RWPE1 (cell line): ENCODE measurements at regions not wholly inside any gene's neighbourhood (a gene's known extent, or its start where the extent isn't known, plus 50 kb on each side); places are given as distances from the start of the nearest gene placed in this dataset.

Source experiments
- CTCF ChIA-PET: fragments of 350-600 bp; sonication (Branson Sonifier 250); formaldehyde crosslinking; extraction: SDS; loops from one replicate; lab custom pipeline; 2021; lab: Yijun Ruan, JAX
- POLR2A ChIA-PET: fragments of 400-600 bp; formaldehyde crosslinking; extraction: SDS; loops from one replicate; lab custom pipeline; 2020; ENCODE audit warnings: antibody characterized with exemption; ENCODE audit not compliant: low non-redundant PET; lab: Yijun Ruan, JAX
- DNase-seq: peaks from one replicate; pipeline ENCODE4 v3.0.0; 2012; ENCODE audit warnings: low spot score
- H3K27ac ChIP-seq: fragments of 450-650 bp; 2 replicates; pipeline ENCODE4 v1.5.1; 2017
- TF ChIP-seq, protein P1 (sequence below): fragments of 450-650 bp; conservative IDR thresholded peaks from 2 replicates; pipeline ENCODE4 v1.5.1; 2017; ENCODE audit warnings: low read depth, mild to moderate bottlenecking

DNA sequence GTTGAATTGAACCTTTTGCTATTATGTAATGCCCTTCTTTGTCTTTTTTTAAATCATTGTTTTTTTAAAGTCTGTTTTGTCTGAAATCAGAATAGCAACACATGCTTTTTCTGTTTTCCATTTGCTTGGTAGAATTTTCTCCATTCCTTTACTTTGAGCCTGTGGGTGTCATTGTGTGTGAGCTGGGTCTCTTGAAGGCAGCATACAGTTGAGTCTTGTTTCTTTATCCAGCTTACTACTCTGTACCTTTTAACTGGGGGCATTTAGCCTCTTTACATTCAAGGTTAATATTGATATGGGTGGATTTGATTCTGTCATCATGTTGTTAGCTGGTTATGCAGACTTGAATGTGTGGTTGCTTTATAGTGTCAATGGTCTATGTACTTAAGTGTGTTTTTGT, 292.0 kb downstream of the MAP2K4 start:
- TF ChIP-seq, protein P1, sequence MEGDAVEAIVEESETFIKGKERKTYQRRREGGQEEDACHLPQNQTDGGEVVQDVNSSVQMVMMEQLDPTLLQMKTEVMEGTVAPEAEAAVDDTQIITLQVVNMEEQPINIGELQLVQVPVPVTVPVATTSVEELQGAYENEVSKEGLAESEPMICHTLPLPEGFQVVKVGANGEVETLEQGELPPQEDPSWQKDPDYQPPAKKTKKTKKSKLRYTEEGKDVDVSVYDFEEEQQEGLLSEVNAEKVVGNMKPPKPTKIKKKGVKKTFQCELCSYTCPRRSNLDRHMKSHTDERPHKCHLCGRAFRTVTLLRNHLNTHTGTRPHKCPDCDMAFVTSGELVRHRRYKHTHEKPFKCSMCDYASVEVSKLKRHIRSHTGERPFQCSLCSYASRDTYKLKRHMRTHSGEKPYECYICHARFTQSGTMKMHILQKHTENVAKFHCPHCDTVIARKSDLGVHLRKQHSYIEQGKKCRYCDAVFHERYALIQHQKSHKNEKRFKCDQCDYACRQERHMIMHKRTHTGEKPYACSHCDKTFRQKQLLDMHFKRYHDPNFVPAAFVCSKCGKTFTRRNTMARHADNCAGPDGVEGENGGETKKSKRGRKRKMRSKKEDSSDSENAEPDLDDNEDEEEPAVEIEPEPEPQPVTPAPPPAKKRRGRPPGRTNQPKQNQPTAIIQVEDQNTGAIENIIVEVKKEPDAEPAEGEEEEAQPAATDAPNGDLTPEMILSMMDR: no peak
- ChIA-PET POLR2A (no interaction called here), CTCF (interaction anchor here (0.7 kb wide), 1 partner anchor 22 kb away, joined by 3 read pairs; no protein-coding TSS in a partner anchor)
- H3K27ac ChIP-seq: no peak overlapping the region
- no peak for DNase-seq

DNA sequence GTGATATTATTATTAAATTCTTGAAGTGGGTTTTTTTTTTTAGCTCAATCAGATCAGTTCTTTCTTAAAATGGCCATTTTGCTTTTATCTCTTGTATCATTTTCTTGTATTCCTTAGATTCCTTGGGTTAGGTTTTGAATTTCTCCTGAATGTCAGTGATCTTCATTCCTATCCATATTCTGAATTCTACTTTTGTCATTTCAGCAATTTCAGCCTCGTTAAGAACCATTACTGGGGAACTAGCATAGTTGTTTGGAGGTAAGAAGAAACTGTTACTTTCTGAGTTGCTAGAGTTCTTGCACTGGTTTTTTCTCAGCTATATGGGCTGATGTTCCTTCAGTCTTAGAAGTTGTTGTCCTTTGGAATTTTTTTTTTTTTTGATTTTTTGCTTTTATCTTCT, 293.1 kb downstream of the MAP2K4 start:
- CTCF ChIA-PET: no interaction called here
- no peak for DNase-seq
- no peak overlapping the region for H3K27ac ChIP-seq
- TF ChIP-seq, protein P1: no peak
- POLR2A ChIA-PET: no interaction called here

DNA sequence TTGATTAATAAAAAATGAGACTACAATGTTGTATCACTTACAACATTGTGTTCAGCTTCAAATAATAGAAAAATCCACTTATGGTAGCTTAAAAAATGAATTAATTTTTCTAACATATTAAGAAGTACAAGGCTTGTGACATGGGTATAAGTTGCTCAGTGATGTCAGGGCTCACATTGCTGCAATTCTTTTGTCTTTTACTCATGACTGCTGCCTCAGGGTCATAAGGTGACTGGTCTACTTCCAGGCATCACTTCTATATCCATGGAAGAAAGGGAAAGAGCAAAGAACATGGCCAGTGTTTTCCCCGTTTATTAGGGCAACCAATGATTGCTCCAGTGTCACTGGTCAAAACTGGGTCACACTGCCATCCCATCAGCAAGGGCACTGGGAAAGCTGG, 295.3 kb downstream of the MAP2K4 start:
- H3K27ac ChIP-seq: no peak overlapping the region
- CTCF ChIA-PET: no interaction called here
- no peak for DNase-seq
- POLR2A ChIA-PET: no interaction called here
- TF ChIP-seq, protein P1: no peak

DNA sequence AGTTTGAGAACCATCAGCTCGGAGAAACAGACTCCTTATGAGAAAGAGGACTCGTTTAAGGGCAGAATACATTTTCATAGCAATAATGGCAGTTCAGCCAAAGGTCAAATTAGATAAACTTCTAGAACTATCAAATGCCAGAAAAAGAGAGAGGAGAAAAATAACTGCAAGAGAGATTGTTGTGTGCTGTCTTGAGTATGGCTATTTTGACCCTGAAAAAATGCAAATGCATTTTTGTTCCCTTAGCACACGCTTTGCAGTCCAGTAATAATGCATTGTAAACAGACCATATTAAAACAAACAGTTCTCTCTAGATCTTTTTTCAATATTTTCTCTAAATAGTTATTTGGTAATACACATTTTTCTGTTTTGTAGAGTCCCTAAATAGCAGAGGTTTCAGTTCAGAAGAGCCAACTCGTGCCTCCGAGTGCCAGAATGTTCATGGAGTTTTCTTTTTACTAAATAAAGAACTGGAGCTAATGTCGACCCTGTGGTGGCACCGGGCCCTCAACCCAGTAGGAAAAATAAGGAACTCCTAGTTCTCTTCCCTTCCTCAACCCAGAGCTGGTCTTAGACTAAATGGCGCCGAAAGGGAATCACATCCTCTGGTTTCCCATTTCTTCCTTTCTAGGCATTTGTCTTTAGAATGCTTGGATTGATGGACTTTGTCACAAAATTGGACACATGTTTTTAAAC, 298.0 kb downstream of the MAP2K4 start:
- TF ChIP-seq, protein P1: no peak
- no peak overlapping the region for H3K27ac ChIP-seq
- CTCF ChIA-PET: no interaction called here
- no peak for DNase-seq
- POLR2A ChIA-PET: no interaction called here

DNA sequence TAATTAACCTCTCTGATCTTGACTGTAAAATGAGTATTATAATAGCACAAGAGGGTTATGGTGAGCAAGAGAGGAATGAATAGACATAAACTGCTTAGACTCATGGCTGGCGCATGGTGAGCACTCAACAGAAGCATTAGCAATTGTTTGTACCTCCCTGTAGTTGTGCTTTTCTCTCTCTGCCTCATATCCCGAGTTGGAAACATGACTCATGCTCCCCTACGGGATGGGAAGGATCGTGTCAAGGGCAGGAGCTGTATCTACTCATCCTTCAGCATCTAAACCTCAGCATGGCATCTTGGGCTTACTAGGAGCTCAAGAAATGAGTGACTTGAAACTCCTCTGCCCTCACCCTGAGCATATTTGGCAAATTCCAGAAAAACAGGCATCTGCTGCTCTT, 299.6 kb downstream of the MAP2K4 start:
- POLR2A ChIA-PET: no interaction called here
- CTCF ChIA-PET: no interaction called here
- no peak for DNase-seq
- H3K27ac ChIP-seq: no peak overlapping the region
- TF ChIP-seq, protein P1: no peak

DNA sequence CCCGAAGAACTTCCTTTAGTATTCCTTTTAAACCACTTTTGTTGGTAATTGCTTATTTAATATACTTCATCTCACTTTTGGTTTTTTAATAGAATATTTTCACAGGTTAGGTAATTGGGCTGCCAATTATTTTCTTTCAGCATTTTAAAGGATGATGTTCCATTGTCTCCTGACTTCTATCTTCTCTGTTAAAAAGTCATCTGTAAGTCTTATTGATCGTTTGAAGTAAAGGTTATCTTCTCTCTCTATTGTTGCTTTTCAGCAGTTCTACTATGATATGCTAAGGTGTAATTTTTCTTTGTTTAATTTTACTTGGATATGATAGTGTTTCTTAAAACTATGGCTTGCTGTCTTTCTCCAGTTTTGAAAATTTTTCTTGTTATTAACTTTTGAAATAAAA, 307.5 kb downstream of the MAP2K4 start:
- no peak overlapping the region for H3K27ac ChIP-seq
- POLR2A ChIA-PET: no interaction called here
- TF ChIP-seq, protein P1: no peak
- CTCF ChIA-PET: no interaction called here
- no peak for DNase-seq
